ENCODE measurements at regions not wholly inside any gene's neighbourhood (a gene's known extent, or its start where the extent isn't known, plus 50 kb on each side); places are given as distances from the start of the nearest gene placed in this dataset.

DNA sequence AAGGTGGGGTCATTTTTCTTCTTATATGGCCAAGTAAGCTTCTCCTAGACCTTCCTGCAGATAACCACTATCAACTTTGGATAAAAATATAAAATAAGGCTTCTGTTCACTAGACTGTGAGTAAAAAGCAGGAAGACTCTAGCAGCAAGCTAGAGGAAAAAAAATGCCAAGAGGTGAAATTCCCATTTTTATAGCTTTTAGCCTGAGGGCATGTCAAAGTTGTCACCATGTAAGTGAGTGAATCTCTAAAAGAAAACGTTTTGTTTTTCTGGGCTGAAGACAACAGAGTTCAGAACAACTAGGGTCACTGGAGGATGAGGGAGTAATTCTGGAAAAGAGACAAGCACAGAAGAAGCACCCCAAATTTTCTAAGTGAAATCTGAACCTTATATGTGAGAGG, 143.9 kb upstream of the DIO3 start:
- no peak for DNase-seq

DNA sequence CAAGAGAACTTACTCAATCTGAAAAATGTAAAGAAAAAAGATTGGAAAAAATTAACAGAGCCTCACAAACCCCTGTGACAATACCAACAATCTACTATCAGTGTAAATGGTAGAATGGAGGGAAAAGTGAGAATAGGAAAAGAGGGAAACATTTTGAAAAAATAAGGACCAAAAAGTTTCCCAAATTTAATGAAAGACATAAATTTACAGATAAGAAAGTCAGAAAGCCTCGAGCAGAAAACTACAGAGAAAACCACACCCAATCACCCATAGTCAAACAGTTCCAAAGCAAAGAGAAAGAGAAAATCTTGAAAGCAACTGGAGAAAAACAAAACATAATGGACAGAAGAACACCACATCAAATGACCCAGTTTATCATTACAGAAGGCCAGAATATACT, 142.7 kb upstream of the DIO3 start:
- no peak for DNase-seq

DNA sequence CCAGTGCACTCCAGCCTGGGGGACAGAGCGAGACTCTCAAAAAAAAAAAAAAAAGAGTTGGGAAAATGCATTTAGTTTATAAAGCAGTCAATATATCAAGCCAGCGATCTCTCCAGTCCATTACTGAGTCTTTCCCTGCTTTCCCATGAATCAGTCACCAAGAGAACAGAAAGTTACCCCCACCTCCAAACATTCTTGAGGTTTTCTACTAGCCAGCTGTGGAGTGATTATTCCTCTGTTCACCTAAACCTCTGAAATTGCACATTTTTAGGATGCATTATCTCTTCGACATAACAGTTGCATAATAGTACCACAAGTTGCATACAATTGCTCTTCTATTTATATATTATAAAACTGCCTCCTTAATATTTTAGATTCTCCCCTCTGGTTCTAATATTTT, 134.8 kb upstream of the DIO3 start:
- DNase-seq, result no peak

DNA sequence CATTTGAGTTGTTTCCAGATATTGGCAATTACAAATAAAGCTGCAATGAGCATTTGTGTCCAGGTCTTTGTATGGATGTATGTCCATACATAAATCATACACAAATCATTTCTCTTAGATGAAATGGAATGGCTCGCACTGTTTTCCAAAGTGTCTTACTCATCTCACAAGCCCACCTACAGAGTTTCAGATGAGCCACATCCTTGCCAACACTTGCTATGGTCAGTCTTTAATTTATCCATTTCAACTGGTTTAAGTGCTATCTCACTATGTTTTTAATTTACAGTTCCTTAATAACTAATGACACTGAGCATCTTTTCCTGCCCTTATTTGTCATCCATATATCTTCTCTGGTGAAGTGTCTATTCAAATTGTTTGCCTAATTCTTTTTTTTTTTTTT, 132.9 kb upstream of the DIO3 start:
- DNase-seq, result no peak

DNA sequence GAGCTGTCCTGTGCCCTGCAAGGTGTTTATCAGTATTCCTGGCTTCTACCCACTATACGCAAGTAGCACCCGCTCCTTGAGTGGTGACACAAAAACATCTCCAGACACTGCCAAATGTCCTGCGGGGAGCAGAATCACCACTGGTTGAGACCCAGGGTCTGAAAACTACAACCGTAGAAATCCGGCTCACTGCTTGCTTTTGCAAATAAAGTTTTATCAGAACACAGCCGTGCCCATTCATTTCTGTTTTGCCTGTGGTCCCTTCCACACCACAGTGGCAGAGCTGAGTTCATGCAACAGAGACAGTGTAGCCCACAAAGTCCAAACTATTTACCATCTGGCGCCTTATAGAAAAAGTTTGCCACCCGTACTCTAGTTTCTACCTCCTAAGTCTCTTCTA, 125.7 kb upstream of the DIO3 start:
- DNase-seq, result no peak

DNA sequence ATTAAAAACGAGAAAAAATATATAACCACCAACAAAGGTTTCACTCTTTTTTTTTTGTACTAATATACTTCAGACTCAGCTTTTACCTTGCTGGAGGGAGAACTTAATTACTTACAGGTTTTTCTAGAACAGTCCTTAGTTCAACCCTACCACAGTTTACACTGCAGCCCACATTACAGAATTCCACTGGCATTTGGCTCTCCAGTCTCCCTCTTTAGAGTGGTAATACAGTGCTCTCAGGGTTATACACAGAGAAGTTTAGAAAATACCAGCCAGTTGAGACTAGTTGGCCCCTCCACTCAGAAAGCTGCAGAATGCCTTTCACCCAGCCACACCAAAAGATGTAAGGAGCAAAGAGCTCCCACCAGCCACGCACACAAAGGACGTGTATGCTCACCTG, 122.3 kb upstream of the DIO3 start:
- DNase-seq, result no peak

DNA sequence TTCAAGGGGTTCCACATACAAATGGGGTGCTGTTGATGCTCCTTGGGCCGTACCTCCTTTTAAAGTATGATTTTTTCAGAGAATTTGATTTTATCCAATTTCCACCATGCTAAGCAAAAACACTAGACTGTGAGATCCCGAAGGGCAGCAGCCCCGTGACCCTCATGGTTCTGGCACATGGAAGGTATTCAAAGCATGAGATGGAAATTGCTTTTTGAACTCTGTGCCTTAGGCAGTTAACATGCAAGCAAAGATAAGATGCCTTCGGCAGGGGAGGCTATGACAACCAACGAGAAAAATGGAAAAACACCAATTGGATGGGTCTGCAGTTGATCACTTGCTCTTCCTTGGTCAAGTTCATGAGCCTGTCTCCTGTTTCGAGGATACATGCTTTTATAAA, 120.8 kb upstream of the DIO3 start:
- DNase-seq, result no peak

DNA sequence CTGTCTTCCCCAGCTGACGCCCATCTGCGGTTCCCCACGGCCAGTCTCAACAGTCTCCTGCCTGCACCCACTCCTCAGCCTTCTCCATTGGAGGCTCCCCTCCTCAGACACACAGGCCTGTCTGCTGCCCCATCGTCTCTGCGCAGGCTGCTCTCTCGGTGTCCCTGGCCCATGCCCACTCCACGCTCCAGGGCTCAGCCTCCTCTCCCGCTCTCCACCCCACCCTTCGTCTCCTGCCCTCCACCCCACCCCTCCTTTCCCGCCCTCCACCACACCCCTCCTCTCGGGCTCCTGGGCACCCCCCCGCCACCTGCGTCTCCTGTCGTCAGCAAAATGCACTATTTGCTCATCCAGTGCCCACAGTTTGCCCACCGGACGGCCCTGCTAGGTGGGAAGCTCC, 119.6 kb upstream of the DIO3 start:
- no peak for DNase-seq

DNA sequence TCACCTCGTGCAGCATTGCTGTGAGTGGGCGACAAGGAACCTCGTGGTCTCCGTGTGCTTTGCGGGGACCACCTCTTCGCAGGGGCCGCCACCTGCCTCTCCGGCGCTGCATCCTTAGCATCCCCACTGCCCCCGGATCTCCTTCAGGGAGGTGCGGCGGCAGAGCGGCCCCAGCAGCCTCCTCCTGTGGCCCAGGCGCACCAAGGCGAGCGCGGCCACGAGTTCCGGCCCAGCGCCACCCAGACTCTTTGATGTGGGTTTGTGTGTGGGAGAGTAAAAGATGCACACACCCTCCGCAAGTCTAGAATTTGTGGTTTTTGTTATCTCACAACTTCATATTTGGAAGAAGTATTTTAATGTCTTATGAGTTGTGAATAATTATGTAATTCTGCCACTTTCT, 118.8 kb upstream of the DIO3 start:
- no peak for DNase-seq

DNA sequence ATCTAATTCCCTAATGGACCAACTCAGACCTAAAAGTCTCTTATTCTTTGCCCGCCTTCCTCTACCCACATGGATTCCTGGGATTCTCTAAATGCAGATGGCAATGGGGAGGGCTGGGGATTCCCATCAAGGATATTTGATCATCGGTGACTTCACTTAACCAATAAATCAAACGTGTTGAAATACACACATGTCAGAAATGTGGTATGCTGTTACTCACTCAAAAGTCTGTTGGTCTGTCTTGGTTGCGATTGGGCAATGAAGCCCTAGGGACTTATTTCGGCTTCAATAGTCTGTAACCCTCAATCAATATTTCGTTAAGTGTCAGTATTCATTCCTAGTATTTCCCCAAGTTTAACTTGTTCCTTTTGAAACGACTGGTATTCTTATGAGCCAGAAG, 117.2 kb upstream of the DIO3 start:
- no peak for DNase-seq

DNA sequence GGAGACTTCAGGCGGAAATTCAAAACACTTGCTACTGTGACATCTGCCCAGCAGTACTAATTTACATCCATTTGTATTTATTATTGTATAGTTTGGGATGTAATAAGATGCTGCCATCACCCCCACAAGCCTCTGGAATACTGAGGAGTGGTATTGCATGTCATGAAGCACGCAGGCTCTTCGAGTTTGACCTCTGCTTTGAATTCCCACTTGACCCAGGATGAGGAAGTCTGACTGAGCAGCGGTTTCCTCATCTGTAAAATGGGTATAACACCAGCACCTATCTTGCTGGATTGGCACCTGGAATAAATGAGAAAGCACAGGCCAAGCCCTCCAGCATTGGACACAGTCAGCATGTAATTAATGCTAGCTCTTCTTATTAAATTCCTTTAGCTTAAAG, 116.0 kb upstream of the DIO3 start:
- DNase-seq, result no peak

DNA sequence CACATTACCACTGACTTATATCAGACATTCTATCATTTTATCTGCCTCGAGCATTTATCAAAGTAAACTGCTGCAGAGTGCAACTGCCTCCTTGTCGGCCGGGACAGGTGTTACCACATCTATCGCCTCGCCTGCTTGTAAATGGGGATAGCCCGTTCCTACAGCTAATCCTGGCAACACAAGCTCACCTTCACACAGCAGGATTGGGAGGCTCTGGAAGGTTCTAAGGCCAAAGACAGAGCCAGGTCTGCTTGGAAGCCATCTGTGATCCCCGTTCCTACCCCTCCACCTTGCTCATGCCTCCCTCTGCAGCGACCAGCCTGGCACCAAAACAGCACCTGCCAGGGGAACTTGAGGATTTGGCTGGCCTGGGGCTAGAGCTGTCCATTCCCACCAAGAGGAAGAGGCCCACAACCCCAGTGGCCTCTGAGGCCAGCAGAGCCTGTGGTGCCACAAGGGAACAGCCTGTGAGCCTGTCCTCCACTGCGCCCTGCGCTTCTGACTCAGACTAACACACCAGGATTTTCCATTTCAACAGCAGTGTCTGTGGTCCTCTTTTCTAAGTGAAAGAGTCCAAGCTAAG, 114.8 kb upstream of the DIO3 start:
- DNase-seq, result no peak

DNA sequence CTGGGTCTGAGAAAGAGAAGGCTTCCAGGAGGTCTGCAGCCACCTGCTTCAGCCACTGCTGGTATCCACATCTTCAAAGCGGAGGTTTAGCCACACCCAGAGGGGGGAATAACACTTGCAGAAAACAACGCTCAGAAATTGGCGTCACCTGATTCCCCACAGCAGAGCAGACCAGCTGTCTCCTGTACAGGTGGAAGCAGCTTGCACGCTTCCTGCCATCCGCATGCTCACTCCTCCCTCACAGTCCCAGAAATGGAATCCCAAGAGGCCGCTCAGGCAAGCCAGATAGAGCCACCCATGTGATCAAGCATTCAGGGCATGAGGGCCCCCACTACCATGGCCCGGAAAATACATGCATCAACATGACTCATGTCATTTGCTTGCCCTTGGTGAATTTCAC, 112.2 kb upstream of the DIO3 start:
- DNase-seq, result no peak

DNA sequence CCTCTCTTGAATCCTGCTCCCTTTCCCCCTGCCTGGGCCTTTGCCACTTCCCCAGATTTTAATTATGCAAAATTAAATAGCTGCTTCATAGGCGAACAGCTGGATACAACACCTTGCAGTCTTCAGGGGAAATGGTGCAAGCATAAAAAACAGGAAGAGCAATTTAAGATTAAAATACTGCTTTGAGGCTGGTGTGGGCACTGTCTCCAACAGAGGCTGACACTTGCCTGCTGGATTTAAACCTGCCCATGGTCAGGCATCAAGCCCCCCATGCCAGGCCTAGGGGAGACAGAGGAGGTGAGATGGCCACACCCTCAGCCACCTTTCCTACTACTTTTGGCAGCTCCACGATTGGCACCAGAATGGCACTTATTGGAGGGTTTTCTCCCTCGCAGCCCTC, 110.1 kb upstream of the DIO3 start:
- DNase-seq, result no peak

DNA sequence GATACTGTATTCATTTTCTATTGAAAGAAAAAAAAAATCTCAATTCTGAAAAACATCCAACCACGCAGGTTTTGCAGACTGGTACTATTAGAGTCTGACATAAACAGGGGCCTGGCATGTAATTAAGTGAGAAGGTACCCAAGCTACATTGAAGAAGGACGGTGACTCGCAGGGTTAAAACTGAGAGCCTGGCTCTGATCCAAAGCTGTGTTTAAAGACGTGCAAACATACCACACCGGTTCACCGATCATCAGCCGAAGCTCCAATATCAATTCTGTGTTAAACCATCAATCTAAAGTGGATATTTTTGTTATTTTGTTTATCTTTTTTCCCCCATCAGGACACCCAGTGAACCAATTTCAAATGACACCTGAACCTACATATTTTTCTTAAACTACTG, 108.1 kb upstream of the DIO3 start:
- no peak for DNase-seq

DNA sequence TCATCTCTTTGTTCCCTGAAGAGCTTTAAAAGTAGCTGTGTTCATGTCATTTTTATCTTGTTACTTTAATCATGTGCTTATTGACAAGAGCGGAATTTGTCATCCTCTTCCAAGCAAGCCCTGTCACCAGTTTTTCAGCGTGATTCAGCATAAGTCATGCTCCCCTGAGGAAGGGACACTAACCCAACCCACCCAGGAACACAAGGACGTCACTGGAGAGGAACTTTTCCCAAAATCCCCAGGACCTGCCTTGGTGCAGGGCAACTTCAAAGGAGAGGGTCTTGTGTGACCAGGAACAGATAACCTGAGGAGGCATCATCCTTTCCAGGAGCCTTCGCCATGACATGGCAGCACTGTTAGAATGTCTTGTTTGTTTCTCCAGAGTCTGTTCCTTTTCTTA, 107.1 kb upstream of the DIO3 start:
- DNase-seq, result no peak

DNA sequence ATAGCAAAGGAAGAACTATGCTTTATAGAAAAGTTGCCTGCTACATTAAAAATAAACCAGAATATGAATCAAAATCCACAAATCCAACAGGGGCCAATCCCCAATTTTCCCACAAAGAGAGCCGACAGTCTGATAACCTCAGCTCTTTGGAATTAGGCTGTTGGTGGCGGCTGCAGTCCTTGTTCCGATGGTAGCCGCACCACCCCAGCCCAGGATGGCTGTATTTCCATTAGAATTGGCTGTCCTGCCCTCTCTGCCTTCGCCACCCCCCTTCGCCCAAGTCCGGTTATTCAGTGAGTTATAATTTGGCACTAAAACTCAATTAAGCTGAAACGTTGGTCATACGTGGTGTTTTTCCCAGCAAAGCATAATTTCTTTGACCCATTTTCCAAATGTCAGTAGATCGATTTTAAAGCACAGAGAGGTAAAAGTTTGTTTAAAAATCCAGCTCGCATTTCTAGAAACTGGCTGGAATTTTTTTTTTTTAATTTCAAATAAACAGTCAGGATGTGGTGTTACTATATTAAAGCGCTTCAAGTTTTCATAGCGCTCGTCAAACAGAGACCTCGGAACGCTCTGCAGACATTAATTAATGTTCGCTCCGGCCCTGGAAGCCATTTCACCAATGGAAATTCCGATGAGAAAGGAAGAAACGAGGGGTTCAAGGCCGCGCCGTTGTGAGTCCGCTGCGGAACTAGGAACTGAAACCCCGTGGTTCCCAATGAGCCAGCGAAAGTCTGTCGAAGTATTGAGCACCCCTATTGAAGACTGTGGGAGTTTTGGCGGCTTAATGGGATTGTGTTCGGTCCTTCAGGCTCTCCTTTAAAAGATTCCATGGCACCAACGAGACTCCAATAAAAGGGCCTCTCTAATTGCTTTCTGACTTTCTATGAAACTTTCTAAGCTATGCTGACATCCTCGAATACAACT, 104.8 kb upstream of the DIO3 start:
- DNase-seq, result no peak

DNA sequence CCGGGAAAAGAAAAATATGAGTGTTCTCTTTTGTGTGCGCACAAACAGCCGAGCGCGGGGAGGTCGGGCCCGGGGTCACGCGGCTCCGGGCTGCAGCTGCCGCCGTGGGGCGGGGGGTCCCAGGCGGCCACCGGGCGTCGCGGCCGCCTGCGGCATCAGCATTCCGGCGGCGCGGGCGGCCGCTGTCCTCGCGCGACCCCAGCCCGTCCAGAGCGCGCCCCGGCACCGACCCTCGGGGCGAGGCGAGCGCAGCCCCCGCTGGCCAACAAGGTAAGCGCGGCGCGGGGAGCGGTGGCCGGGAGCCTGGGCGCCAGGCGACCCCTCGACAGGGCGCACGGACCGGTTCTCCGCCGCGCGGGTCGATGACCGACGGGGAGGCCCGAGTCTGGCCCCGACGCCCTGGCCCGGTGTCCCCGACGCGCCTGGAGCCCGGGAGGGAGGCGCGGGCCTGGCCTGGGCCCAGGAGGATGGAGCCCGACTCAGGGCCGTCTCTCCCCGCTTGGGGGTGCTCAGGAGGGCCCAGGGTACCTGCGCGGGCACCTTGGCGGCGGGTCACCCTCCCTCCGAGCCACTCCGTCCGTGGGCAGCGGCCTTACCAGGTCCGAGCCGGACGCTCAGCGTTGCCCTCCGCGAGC, 103.9 kb upstream of the DIO3 start:
- DNase-seq, result no peak

DNA sequence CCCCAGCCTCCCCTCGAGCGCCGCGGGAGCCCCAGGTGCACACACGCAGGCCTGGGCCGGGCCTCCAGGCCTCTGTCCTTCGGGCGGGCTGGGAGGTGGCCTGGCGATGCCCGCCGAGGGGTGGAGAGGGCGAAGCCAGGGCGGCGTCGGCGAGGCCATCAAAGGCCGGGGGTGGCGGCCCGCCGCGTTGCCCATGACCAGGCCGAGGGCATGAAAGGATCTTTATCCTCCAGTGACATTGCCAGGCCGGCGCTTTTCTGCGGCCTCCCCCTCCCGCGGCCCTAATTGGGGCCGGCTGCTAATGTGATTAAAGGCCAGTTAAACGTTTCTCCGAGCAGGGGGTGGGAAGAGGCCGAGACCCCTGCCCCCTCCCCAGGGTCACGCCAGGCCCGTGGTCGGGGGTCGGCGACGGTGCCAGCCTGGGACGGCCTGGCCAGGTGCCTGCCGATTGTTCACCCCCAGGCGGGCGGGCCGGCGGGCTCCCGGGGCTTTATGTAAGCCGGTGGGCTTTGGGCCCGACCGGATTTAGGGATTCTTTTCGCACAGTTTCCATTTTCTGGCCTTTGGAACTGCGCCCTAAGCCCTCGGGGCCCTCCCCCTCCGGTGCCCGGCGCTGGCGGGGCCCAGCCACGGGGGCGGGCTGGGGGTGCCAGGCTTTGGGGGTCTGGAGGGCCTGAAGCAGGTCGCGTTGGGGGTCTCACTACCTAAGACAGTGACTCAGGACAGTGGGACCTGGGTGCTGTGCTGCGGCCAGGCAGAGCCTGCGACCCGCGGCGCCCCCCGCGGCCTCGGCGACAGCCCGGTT, 103.2 kb upstream of the DIO3 start:
- no peak for DNase-seq

DNA sequence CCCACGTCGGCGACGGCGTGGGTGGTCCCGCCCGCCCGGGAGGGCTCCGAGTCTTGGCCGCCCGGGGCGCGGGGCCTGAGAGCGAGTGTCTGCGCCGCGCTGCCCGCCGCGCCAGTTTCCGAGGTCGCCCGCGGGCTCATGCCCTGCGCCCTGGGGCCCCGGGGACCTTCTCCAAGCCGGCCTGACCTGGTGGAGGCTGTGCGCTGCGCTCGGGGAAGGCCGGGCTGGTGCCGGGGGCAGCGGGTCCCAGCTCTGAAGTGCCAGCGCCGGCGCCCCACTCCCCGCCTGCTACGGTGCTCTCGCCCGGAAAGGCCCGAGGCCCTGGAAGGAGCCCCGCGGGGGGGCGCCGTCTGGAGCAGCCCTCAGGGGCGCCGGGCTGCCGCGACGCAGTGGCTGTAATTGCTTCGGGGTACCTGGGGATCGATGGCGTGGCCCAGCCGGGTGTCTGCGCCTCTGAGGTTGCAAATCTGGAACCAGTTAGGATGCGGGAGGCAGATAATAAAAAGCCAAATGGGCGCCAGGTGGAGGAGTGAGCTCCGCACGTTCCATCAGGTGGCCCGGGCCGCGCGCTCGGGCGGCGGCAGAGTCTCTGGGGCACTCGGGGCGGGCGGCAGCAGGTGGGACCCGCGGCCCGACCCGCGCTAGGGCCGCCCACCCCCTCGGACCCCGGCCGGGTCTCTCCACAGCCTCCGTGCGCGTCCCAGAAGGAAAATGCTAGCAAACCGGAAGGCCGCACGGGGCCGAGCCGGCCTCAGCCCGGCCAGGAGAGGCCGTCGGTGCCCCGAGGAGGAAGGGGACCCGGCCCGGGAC, 102.3 kb upstream of the DIO3 start:
- DNase-seq, result no peak

DNA sequence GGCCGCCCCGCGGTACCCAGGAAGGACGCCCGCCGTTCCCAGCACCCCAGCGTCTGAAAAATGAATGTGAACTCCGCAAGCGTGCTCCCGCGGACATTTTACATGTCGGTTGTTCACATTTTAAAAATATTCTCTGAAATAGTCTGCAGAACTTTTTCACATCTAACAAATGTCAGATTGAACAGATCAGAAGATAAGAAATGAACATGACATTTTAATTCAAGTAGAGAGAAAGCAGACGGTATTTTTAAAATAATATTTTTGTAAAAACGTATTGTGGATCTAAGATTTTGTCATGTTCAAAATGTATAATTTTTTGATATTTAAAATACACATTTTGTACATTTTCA, 101.8 kb upstream of the DIO3 start:
- no peak for DNase-seq

DNA sequence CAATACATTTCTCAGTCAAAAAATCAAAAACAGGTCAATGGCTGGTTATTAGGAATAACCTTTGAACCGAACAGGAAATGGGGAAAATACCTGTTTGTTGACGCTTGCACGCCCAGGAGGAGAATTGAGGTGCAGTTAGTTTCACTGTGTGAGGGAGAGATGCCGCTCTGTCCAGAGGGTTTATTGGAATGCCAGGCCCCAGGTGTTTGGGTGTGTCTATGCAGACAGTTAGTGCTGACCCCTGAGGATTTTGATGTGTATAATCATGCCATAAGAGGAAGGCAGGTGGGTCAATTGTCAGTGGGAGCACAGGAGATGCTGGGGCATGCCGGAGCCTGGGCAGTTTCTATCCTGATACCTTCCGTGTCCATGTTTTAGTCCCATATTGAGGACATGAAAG, 100.8 kb upstream of the DIO3 start:
- DNase-seq, result no peak

Measured in left hindlimb (tissue), 1 donor.